ENCODE measurements at regions not wholly inside any gene's neighbourhood (a gene's known extent, or its start where the extent isn't known, plus 50 kb on each side); places are given as distances from the start of the nearest gene placed in this dataset.
A peak's percentile ranks its signal among the peaks of the same experiment; 100 is the strongest.

DNA sequence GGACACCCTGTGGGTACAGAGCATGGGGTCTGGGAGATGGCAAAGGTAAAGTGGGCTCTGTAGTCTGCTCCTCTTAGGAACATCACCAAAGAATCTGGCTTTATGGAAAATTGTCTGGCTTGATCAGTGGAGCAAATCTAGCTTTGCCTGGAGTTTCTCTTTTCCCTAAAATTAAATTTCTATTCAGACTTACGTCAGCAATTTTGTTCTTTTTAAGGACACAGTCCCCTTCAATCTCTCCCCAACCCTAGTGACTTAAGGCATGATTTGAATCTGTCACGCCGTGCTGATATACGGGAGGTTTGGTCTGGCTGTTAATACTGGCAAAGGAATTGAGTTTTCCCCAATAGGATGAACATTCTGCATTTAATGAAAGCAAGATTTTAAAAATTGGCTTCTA lies 72.3 kb upstream of the ERCC6L2 start:
- 93 to 98% (median 96%) methylated on average over 4 of the region's 4 CpGs for WGBS, 5 donors
- no peaks in the 10 kb centered on the region for H3K27me3 ChIP-seq
- H3K4me3 ChIP-seq = no peak overlapping the region
- TF ChIP-seq POLR2AphosphoS5 (IDR thresholded peaks at IDR 0.05) = no peak
- no peak for TF ChIP-seq EP300 (IDR thresholded peaks at IDR 0.05)
- no peaks in the 10 kb centered on the region for H3K9me3 ChIP-seq
- no peak for DNase-seq
- H3K36me3 ChIP-seq = no peaks in the 10 kb centered on the region
- H3K27ac ChIP-seq = no peak overlapping the region
- peaks cover 4 to 23% (median 17%) of the 10 kb centered on the region in 4 donors for H3K4me1 ChIP-seq
- intact Hi-C loops (cut with DNase I; ENCODE audit: low total_unique reads) = no loop called here

DNA sequence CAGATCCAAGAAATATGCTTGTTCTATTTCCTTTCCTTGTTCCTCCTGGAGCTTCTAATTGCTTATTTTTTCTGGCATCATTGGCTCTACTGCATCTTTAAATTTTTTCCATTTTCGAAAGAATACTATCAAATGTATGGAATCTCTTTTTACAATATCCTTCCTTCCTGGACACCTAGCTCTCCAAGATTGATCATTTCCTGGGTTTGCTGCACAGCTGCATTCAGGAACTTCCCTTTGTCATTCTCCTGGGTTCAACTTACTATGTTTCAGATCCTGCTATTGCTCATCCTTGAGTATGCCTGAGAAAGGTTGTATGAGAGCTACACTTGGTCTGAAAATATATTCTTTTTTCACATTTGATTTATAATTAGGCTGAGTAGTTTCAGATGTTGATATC lies 73.7 kb upstream of the ERCC6L2 start:
- intact Hi-C loops (cut with DNase I; ENCODE audit: low total_unique reads) = no loop called here
- Histone ChIP-seq H3K4me3 (no peak overlapping the region), H3K9me3 (no peaks in the 10 kb centered on the region), H3K4me1 (peaks cover 0 to 9% (median 6%) of the 10 kb centered on the region in 4 donors), H3K27me3 (no peaks in the 10 kb centered on the region), H3K36me3 (no peaks in the 10 kb centered on the region), H3K27ac (no peak overlapping the region)
- no peak for TF ChIP-seq EP300 (IDR thresholded peaks at IDR 0.05)
- TF ChIP-seq, protein P1, sequence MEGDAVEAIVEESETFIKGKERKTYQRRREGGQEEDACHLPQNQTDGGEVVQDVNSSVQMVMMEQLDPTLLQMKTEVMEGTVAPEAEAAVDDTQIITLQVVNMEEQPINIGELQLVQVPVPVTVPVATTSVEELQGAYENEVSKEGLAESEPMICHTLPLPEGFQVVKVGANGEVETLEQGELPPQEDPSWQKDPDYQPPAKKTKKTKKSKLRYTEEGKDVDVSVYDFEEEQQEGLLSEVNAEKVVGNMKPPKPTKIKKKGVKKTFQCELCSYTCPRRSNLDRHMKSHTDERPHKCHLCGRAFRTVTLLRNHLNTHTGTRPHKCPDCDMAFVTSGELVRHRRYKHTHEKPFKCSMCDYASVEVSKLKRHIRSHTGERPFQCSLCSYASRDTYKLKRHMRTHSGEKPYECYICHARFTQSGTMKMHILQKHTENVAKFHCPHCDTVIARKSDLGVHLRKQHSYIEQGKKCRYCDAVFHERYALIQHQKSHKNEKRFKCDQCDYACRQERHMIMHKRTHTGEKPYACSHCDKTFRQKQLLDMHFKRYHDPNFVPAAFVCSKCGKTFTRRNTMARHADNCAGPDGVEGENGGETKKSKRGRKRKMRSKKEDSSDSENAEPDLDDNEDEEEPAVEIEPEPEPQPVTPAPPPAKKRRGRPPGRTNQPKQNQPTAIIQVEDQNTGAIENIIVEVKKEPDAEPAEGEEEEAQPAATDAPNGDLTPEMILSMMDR (IDR thresholded peaks at IDR 0.05) = no peak
- TF ChIP-seq POLR2A (IDR thresholded peaks at IDR 0.05) = no peak
- DNase-seq = no peak
- 61 to 81% (median 78%) methylated on average over 1 of the region's 1 CpG for WGBS, 5 donors

DNA sequence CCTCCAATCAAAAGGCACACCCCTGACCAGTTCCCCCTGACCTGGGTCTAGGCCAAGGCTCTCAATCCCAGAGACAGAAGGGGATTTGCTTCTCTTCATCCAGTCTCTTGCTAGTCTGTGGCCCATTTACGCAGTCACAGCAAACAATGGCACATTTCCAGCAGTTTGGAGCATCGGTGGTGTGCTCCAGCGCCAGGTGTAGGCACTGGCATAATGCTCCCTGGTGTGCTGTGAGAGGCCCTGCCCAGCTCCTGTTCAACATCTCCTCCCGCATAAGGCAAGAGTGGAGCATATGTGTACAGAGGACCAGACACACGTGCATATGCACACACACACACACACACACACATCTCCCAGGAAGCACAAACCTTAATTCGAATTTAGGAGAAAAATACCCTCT lies 79.5 kb upstream of the ERCC6L2 start:
- Histone ChIP-seq H3K4me3 (no peak overlapping the region), H3K4me1 (peaks cover 0 to 12% (median 3%) of the 10 kb centered on the region in 4 donors), H3K27me3 (no peaks in the 10 kb centered on the region), H3K36me3 (no peaks in the 10 kb centered on the region), H3K9me3 (no peaks in the 10 kb centered on the region), H3K27ac (no peak overlapping the region)
- WGBS, 5 donors = 38 to 67% (median 46%) methylated on average over 6 of the region's 6 CpGs
- intact Hi-C loops (cut with DNase I; ENCODE audit: low total_unique reads) = no loop called here
- no peak for DNase-seq
- no peak for TF ChIP-seq POLR2AphosphoS5 (IDR thresholded peaks at IDR 0.05)
- TF ChIP-seq POLR2A (IDR thresholded peaks at IDR 0.05) = no peak
- no peak for TF ChIP-seq EP300 (IDR thresholded peaks at IDR 0.05)
- TF ChIP-seq, protein P1 (IDR thresholded peaks at IDR 0.05) = no peak

- Histone ChIP-seq H3K9me3 (no peaks in the 10 kb centered on the region), H3K27ac (no peak overlapping the region), H3K4me1 (peaks cover 0 to 12% (median 3%) of the 10 kb centered on the region in 4 donors), H3K36me3 (no peaks in the 10 kb centered on the region), H3K27me3 (no peaks in the 10 kb centered on the region), H3K4me3 (no peak overlapping the region)
- intact Hi-C loops (cut with DNase I; ENCODE audit: low total_unique reads) = no loop called here
- 53 to 68% (median 59%) methylated on average over 5 of the region's 5 CpGs for WGBS, 5 donors
- peak in 1 of 3 donors; percentile 4 for TF ChIP-seq POLR2AphosphoS5 (IDR thresholded peaks at IDR 0.05)
- TF ChIP-seq, protein P1 (IDR thresholded peaks at IDR 0.05) = no peak
- DNase-seq = peak in 1 of 2 donors; percentile 36
These were observed 81.3 kb upstream of the ERCC6L2 start for GRCh38 chr9:95793924-95794828.

- intact Hi-C loops (cut with DNase I; ENCODE audit: low total_unique reads) = no loop called here
- no peak for TF ChIP-seq POLR2A (IDR thresholded peaks at IDR 0.05)
- no peak for TF ChIP-seq POLR2AphosphoS5 (IDR thresholded peaks at IDR 0.05)
- no peak for TF ChIP-seq EP300 (IDR thresholded peaks at IDR 0.05)
- TF ChIP-seq, protein P1 (IDR thresholded peaks at IDR 0.05) = no peak
- 79 to 92% (median 90%) methylated on average over 2 of the region's 2 CpGs for WGBS, 5 donors
These were observed 83.8 kb upstream of the ERCC6L2 start for GRCh38 chr9:95791695-95792094.

More at GRCh38 chr9:95791695-95792094, 83.8 kb upstream of the ERCC6L2 start:
- H3K27ac ChIP-seq = no peak overlapping the region
- H3K9me3 ChIP-seq = no peaks in the 10 kb centered on the region
- DNase-seq = no peak
- peaks cover 0 to 18% (median 3%) of the 10 kb centered on the region in 4 donors for H3K4me1 ChIP-seq
- H3K4me3 ChIP-seq = no peak overlapping the region
- no peaks in the 10 kb centered on the region for H3K27me3 ChIP-seq
- no peaks in the 10 kb centered on the region for H3K36me3 ChIP-seq
